Right lobe of liver (tissue), 6 donors: ENCODE measurements at regions not wholly inside any gene's neighbourhood (a gene's known extent, or its start where the extent isn't known, plus 50 kb on each side); places are given as distances from the start of the nearest gene placed in this dataset.

ENCODE experiments used
- ATAC-seq, 4 donors: fragments of 200-7000 bp; cut with Tn5 transposase; one replicate each; pipeline ENCODE4 v1.9.1; 2020; ENCODE audit warnings: mild to moderate bottlenecking in 4 of 4, moderate library complexity in 4 of 4
- DNase-seq, 3 donors: peaks; one replicate each; pipeline ENCODE4 v3.0.0-alpha.2; 2020
- H3K27ac ChIP-seq, 3 donors: fragments of 200-600 bp; one replicate each; pipeline ENCODE4 v1.8.0; 2022
- H3K27me3 ChIP-seq, 2 donors: fragments of 200-600 bp; one replicate each; pipeline ENCODE4 v1.8.0; 2022
- H3K36me3 ChIP-seq, 4 donors: fragments of 200-600 bp; sonication (generic) in 1 of 4; one replicate each; pipeline versions ENCODE4 v1.5.1 to v1.8.0; 2017 to 2022; ENCODE audit warnings: control low read depth in 1 of 4
- H3K4me1 ChIP-seq, 4 donors: fragments of 200-600 bp; sonication (generic) in 1 of 4; one replicate each; pipeline versions ENCODE4 v1.5.1 to v1.8.0; 2017 to 2022; ENCODE audit warnings: control low read depth in 1 of 4
- H3K4me3 ChIP-seq, 3 donors: fragments of 200-600 bp; one replicate each; pipeline ENCODE4 v1.8.0; 2022
- H3K9me3 ChIP-seq, 4 donors: fragments of 200-600 bp; sonication (generic) in 1 of 4; one replicate each; pipeline versions ENCODE4 v1.5.1 to v1.8.0; 2017 to 2022; ENCODE audit warnings: control low read depth in 1 of 4
- POLR2A ChIP-seq: fragments of 450-650 bp; IDR thresholded peaks from one replicate; pipeline ENCODE4 v1.6.1; 2017; ENCODE audit warnings: antibody characterized with exemption, mild to moderate bottlenecking
- WGBS: methylation state at CpG from one replicate; pipeline ENCODE4 v1.1.6; 2018; ENCODE audit warnings: low coverage, low lambda C conversion rate; ENCODE audit not compliant: insufficient coverage; ENCODE audit errors: missing lambda C conversion rate; 5-methylcytosine and 5-hydroxymethylcytosine counted together
- intact Hi-C, 2 donors: fragments of 100-400 bp; cut with DNase I; formaldehyde crosslinking; loops; one replicate each; pipeline versions ENCODE4 v1.11.2 to v1.14.1; 2022
- TF ChIP-seq, protein P1 (sequence below), 4 donors: fragments of 200-600 bp in 3 of 4; fragments of 450-650 bp in 1 of 4; IDR thresholded peaks; one replicate each; pipeline versions ENCODE4 v1.5.1 to v1.8.0; 2016 to 2022; ENCODE audit warnings: antibody characterized with exemption in 4 of 4, mild to moderate bottlenecking in 2 of 4
- donor health status: DM: no; HTN: yes; CAD: no.
- donor health status: DM: no; HTN: no; CAD: no.
- donor health status: DM: no; HTN: no; CAD: no.
- donor health status: DM: no; HTN: yes; CAD: no.
- donor health status: DM: no; HTN: yes; CAD: no.

DNA sequence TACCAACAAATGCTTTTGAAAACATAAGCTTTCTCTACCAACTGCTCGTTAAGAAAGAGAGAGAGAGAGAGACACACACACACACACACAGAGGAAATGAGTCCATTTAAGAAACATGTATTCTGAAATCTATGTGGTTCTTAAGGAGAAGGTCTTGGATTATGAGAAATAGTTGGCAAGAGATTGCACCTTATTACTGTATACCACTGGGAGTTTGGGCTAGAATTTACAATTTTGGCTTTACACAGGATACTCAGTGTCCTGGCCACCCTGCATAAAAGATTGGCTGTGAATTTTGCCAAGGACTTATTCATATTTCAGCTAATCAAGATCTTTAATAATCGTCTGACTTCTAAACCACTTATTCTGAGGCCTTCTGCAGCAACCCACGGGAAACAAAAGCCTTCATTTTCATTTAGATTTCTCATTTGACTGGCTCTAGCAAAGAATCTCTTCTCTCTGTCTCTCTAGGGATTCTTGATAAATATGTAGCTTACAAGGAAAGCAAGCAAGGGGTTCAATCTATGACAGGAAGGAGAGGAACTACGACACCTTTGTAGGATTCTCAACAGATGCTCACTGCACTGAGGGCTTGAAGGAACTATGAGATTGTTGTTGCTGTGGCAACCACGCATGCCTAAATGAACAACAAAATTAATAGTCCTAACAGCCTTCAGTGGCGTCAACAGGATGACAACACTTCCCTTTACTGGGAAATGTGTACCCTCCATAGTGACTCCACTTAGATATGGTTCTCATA lies 75.3 kb upstream of the GNAO1 start:
- no peak for TF ChIP-seq POLR2A
- TF ChIP-seq, protein P1, sequence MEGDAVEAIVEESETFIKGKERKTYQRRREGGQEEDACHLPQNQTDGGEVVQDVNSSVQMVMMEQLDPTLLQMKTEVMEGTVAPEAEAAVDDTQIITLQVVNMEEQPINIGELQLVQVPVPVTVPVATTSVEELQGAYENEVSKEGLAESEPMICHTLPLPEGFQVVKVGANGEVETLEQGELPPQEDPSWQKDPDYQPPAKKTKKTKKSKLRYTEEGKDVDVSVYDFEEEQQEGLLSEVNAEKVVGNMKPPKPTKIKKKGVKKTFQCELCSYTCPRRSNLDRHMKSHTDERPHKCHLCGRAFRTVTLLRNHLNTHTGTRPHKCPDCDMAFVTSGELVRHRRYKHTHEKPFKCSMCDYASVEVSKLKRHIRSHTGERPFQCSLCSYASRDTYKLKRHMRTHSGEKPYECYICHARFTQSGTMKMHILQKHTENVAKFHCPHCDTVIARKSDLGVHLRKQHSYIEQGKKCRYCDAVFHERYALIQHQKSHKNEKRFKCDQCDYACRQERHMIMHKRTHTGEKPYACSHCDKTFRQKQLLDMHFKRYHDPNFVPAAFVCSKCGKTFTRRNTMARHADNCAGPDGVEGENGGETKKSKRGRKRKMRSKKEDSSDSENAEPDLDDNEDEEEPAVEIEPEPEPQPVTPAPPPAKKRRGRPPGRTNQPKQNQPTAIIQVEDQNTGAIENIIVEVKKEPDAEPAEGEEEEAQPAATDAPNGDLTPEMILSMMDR (IDR thresholded peaks at IDR 0.05) = no peak
- no peak for DNase-seq
- WGBS = 51% methylated on average over 6 of the region's 6 CpGs

GRCh38 chr16:56113223-56113622 lies 78.1 kb upstream of the GNAO1 start:
- no peak overlapping the region for H3K4me3 ChIP-seq
- H3K27ac ChIP-seq = no peak overlapping the region
- DNase-seq = no peak
- H3K9me3 ChIP-seq = no peaks in the 10 kb centered on the region
- no peaks in the 10 kb centered on the region for H3K27me3 ChIP-seq
- WGBS = 60% methylated on average over 1 of the region's 2 CpGs
- no peaks in the 10 kb centered on the region for H3K4me1 ChIP-seq
- TF ChIP-seq POLR2A = no peak
- TF ChIP-seq, protein P1 (IDR thresholded peaks at IDR 0.05) = no peak
- peak; percentile 12 to 55 (median 28) for ATAC-seq
- no peaks in the 10 kb centered on the region for H3K36me3 ChIP-seq
- intact Hi-C loops = no loop called here

More for the DNA sequence above, 75.3 kb upstream of the GNAO1 start:
- H3K27me3 ChIP-seq = no peaks in the 10 kb centered on the region
- no peaks in the 10 kb centered on the region for H3K4me1 ChIP-seq
- H3K4me3 ChIP-seq = no peak overlapping the region
- no peaks in the 10 kb centered on the region for H3K9me3 ChIP-seq
- H3K27ac ChIP-seq = no peak overlapping the region
- H3K36me3 ChIP-seq = no peaks in the 10 kb centered on the region
- ATAC-seq = peak in 3 of 4 donors; percentile 19 to 37 (median 24)
- intact Hi-C loops = no loop called here

DNA sequence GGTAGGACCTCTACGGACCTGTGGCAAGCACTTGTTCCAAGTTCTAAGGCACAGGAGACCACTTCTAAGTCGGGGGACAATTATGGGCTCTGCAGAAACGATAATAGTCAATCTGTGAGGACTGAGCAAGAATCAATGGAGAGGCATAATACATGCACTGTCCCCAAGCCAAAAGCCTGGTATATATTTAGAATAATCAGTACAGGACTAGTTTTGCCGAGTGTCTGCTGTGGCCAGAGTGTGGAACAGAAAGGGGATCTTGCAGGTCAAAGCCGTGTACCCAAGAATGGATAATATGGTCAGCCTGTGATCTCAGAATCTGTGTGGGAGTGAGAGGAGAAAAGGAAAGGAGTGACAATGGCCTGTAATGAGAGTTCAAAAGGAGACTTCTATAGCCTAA lies 80.2 kb upstream of the GNAO1 start:
- no peaks in the 10 kb centered on the region for H3K9me3 ChIP-seq
- DNase-seq (no peak), ATAC-seq (no peak)
- no peak overlapping the region for H3K4me3 ChIP-seq
- intact Hi-C loops = no loop called here
- no peak for TF ChIP-seq POLR2A
- TF ChIP-seq, protein P1 (IDR thresholded peaks at IDR 0.05) = no peak
- H3K27me3 ChIP-seq = no peaks in the 10 kb centered on the region
- H3K27ac ChIP-seq = no peak overlapping the region
- H3K36me3 ChIP-seq = no peaks in the 10 kb centered on the region
- H3K4me1 ChIP-seq = no peaks in the 10 kb centered on the region
- WGBS = 71% methylated on average over 5 of the region's 5 CpGs

- intact Hi-C loops = no loop called here
- Histone ChIP-seq H3K27me3 (no peaks in the 10 kb centered on the region), H3K27ac (no peak overlapping the region), H3K36me3 (no peaks in the 10 kb centered on the region), H3K9me3 (no peaks in the 10 kb centered on the region), H3K4me1 (no peaks in the 10 kb centered on the region), H3K4me3 (no peak overlapping the region)
- ATAC-seq (no peak), DNase-seq (no peak)
- WGBS = 49% methylated on average over 4 of the region's 4 CpGs
- TF ChIP-seq, protein P1 (IDR thresholded peaks at IDR 0.05) = no peak
- TF ChIP-seq POLR2A = no peak
These were observed 81.3 kb upstream of the GNAO1 start for GRCh38 chr16:56109994-56110393.
